HG03097 (cell line): ENCODE measurements at regions not wholly inside any gene's neighbourhood (a gene's known extent, or its start where the extent isn't known, plus 50 kb on each side); places are given as distances from the start of the nearest gene placed in this dataset.
"Not testable (repeated sequence)": the region's sequence is repeated elsewhere in the genome, so short reads cannot be mapped to it uniquely, and the experiment has no call there.

Source experiments
- ATAC-seq: cut with Tn5 transposase; IDR thresholded peaks from one replicate; pipeline ENCODE4 v1.9.1; 2021; ENCODE audit not compliant: unreplicated experiment, low FRiP score

DNA sequence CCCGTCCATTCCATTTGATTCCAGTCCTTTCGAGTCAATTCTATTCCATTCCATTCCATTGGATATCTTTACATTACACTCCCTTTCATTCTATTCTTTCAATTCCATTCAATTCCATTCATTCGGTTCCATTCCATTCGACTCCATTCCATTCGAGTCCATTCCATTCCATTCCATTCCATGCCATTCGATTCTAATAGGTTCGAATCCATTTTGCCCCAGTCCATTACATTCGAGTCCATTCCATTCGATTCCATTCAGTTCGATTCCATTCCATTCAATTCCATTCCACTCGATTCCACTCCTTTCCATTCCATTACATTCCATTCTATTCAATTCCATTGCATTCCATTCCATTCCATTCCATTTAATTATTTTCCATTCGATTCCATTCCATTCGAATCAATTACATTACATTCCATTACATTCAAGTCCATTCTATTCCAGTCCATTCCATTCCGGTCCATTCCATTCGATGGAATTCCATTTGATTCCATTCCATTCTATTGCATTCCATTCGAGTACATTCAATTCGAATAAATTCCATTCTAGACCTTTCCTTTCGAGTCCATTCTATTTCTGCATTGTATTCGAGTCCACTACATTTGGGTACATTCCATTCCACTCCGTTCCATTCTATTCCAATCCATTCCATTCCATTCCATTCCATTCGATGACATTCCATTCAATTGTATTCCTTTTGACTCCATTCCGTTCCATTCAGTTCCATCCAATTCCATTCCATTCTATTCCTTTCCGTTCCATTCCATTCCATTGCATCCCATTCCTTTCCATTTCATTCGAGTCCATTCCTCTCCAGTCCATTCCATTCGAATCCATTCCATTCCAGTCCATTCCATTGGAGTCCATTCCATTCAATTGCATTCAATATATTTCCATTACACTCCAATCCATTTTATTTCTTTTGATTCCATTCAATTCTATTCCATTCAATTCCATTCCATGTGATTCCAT, 2604.8 kb upstream of the TPTE start:
- ATAC-seq, result no peak

DNA sequence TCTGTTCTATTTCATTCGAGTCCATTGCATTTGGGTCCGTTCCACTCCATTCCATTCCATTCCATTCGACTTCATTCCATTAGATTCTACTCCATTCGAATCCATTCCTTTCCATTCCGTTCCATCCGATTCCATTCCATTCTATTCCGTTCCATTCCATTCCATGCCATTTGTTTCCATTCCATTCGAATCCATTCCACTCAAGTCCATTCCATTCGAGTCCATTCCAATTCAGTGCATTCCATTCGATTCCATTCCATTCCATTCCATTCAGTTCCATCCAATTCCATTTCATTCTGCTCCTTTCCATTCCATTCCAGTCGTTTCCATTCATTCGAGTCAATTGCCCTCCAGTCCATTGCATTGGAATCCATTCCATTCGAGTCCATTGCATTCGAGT, 2603.7 kb upstream of the TPTE start:
- ATAC-seq, result no peak

DNA sequence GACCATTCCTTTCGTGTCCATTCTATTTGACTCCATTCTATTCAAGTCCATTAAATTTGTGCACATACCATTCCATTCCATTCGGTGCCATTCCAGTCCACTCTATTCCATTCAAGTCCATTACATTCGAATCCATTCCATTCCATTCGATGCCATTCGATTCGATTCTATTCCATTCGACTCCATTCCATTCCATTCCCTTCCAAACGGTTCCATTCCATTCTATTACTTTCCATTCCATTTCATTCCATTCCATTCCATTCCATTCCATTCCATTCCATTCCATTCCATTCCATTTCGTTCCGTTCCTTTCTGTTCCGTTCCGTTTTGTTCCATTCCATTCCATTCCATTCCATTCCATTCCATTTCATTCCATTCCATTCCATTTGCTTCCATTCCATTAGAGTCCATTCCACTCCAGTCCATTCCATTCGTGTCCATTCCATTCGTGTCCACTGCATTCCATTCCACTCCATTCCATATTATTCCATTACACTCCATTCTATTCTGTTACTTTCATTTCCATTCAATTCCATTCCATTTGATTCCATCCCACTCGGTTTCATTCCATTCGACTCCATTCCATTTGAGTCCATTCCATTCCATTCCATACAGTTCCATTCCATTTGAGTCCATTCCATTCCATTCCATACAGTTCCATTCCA, 2595.3 kb upstream of the TPTE start:
- ATAC-seq, result peak; percentile 72

DNA sequence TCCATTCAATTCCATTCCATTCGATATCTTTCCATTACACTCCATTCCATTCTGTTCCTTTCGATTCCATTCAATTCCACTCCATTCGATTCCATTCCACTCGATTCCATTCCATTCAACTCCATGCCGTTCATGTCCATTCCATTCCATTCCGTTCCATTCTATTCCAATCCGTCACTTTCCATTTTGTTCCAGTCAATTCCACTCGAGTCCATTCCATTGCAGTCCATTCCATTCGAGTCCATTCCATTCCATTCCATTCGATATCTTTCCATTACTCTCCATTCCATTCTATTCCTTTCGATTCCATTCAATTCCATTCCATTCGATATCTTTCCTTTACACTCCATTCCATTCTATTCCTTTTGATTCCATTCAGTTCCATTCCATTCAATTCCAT, 2592.9 kb upstream of the TPTE start:
- ATAC-seq, result not testable (repeated sequence)

GRCh38 chr21:7929586-7929985, 2591.8 kb upstream of the TPTE start:
- not testable (repeated sequence) for ATAC-seq

DNA sequence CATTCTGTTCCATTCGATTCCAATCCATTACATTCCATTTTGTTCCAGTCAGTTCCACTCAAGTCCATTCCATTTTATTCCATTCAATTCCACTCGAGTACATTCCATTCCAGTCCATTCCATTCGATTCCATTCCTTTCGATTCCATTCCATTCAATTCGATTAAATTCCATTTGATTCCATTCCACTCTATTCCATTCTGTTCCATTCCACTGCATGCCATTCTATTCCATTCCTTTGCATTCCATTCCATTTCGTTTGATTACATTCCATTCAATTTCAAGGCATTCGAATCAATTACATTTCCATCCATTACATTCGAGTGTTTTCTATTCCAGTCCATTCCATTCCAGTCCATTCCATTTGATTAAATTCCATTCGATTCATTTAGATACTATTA, 2590.9 kb upstream of the TPTE start:
- ATAC-seq, result not testable (repeated sequence)

GRCh38 chr21:7932113-7932512, 2589.3 kb upstream of the TPTE start:
- not testable (repeated sequence) for ATAC-seq

GRCh38 chr21:7932834-7933233, 2588.5 kb upstream of the TPTE start:
- ATAC-seq, result not testable (repeated sequence)

GRCh38 chr21:7933923-7934322, 2587.5 kb upstream of the TPTE start:
- ATAC-seq, result no peak

DNA sequence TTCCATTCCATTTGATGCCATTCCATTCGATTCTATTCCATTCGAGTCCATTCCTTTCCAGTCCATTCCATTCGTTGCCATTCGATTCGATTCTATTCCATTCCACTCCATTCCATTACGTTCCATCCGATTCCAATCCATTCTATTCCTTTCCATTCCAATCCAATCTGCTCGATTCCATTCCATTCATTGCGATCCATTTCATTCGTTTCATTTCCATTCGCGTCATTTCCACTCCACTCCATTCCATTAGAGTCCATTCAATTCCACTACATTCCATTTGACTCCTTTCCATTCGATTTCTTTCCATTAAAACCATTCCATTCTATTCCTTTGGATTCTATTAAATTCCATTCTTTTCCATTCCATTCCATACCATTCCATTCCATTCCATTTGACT, 2584.1 kb upstream of the TPTE start:
- not testable (repeated sequence) for ATAC-seq

GRCh38 chr21:7938223-7938622, 2583.2 kb upstream of the TPTE start:
- not testable (repeated sequence) for ATAC-seq

DNA sequence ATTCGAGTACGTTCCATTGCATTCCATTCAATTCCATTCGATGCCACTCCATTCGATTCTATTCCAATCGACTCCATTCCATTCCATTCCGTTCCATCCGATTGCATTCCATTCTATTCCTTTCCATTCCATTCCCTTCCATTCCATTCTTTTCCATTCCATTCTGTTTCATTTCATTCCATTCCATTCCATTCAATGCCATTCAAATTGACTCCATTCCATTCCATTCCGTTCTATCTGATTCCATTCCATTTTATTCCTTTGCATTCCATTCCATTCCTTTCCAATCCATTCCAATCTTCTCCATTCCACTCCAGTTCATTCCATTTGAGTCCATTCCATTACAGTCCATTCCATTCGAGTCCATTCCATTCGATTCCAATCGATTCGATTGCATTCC, 2580.0 kb upstream of the TPTE start:
- not testable (repeated sequence) for ATAC-seq

- ATAC-seq, result not testable (repeated sequence)
Measured at GRCh38 chr21:7942219-7942618, 2579.2 kb upstream of the TPTE start.

- not testable (repeated sequence) for ATAC-seq
Measured at GRCh38 chr21:7943534-7943933, 2577.8 kb upstream of the TPTE start.

DNA sequence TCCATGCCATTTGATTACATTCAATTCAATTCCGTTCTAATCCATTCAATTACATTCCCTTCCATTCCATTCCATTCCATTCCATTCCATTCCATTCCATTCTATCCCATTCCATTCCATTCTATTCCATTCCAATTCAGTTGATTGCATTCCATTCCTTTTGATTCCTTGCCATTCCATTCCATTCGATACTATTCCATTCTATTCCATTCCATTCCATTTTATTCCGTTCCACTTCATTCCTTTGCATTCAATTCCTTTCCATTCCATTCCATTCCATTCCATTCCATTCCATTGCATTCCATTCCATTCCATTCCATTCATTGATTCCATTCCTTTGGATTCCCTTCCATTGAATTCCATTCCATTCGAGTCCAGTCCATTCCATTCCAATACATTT, 2574.0 kb upstream of the TPTE start:
- no peak for ATAC-seq

DNA sequence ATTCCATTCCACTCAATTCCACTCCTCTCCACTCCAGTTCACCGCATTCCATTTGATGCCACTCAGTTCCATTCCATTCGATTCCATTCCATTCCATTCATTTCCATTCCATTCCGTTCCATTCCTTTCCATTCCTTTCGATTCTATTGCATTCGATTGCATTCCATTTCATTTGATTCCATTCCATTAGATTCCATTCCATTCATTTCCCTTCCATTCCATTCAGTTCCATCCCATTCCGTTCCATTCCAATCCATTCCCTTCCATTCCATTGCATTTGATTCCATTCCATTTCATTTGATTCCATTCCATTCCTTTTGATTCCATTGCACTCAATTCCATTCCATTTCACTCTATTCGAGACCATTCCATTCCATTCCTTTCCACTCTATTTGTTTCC, 2572.7 kb upstream of the TPTE start:
- not testable (repeated sequence) for ATAC-seq

DNA sequence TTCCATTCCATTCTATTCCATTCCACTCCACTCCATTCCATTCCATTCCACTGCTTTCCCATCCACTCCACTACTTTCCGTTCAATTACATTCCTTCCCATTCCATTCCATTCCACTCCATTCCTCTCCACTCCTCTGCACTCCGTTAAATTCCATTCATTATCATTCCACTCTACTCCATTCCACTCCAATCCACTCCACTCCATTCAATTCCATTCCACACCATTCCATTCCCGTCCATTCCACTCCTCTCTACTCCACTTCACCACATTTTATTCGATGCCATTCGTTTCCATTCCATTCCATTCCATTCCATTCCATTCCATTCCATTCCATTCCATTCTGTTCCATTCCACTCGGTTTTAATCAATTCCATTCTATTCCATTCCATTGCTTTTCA, 2571.5 kb upstream of the TPTE start:
- ATAC-seq, result not testable (repeated sequence)

DNA sequence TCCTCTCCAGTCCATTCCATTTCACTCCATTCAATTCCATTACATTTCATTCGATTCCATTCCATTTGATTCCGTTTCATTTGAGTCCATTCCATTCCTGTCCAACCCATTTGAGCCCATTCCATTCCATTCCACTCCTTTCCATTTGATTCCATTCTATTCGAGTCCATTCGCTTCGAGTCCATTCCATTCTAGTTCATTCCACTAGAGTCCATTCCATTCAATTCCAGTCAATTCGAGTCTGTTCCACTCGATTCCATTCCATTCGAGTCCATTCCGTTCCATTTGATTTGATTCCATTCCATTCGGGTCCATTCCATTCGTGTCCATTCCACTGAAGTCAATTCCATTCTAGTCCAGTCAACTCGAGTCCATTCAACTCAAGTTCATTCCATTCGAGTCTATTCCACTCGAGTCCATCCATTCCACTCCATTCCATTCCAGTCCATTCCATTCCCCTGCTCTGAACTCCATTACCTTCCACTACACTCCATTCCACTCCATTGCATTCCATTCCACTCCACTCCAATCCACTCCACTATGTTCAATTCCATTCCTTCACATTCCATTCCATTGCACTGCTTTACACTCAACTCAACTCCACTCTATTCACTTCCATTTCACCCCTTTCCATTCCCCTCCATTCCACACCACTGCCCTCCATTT, 2569.4 kb upstream of the TPTE start:
- ATAC-seq, result no peak

DNA sequence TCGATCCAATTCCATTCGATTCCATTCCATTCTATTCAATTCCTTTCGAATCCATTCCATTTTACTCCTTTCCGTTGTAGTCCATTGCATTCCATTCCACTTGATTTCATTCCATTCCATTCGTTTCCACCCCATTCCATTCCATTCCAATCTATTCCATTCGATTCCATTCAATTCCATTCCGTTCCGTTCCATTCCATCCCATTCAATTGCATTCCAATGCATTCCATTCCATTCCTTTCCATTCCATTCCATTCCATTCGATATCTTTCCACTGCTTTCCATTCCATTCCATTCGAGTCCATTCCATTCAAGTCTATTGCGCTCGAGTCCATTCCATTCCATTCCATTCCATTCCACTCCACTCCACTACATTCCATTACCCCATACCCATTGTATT, 2568.7 kb upstream of the TPTE start:
- ATAC-seq, result no peak

DNA sequence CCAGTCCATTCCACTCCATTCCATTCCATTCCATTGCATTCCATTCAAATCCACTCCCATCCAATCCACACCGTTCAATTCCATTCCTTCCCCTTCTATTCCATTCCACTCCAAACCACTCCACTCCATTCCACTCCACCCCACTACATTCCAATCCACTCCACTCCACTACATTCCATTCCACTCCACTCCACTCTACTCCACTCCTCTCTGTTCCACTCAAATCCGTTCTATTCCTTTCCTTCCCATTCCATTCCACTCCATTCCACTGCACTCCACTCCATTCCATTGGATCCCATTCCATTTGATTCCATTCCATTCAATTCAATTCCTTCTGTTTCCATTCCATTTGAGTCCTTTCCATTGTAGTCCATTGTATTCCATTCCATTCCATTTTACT, 2568.3 kb upstream of the TPTE start:
- no peak for ATAC-seq
